Activated CD8-positive, alpha-beta T cell treated with anti-CD3 and anti-CD28 coated beads for 36 hours (primary cell): ENCODE measurements at regions not wholly inside any gene's neighbourhood (a gene's known extent, or its start where the extent isn't known, plus 50 kb on each side); places are given as distances from the start of the nearest gene placed in this dataset.

ENCODE experiments used
- ATAC-seq: fragments of 200-7000 bp; cut with Tn5 transposase; one replicate; pipeline ENCODE4 v1.10.0; 2021; ENCODE audit warnings: mild to moderate bottlenecking, moderate library complexity
- CTCF ChIA-PET: fragments of 350-600 bp; sonication (Branson Sonifier 250); formaldehyde crosslinking; loops from one replicate; lab custom pipeline; 2021; ENCODE audit warnings: antibody characterized with exemption; lab: Charles Lee
- POLR2A ChIA-PET: fragments of 350-600 bp; sonication (Branson Sonifier 250); formaldehyde crosslinking; loops from one replicate; lab custom pipeline; 2021; ENCODE audit warnings: antibody characterized with exemption; lab: Charles Lee
- DNase-seq: peaks from one replicate; pipeline ENCODE4 v3.0.0-alpha.2; 2020
- H3K27ac Mint-ChIP-seq: one replicate; pipeline ENCODE4 v1.8.0; 2021; ENCODE audit warnings: mild to moderate bottlenecking, mixed read lengths
- H3K27me3 Mint-ChIP-seq: one replicate; pipeline ENCODE4 v1.8.0; 2021; ENCODE audit warnings: mixed read lengths
- H3K36me3 Mint-ChIP-seq: one replicate; pipeline ENCODE4 v1.8.0; 2021; ENCODE audit warnings: low read depth, mixed read lengths
- H3K4me1 Mint-ChIP-seq: one replicate; pipeline ENCODE4 v1.8.0; 2021; ENCODE audit warnings: low read depth, mixed read lengths
- H3K4me3 Mint-ChIP-seq: one replicate; pipeline ENCODE4 v1.8.0; 2021; ENCODE audit warnings: mild to moderate bottlenecking, moderate library complexity, mixed read lengths
- H3K9me3 Mint-ChIP-seq: one replicate; pipeline ENCODE4 v1.8.0; 2021; ENCODE audit warnings: mixed read lengths
- CTCF ChIP-seq: fragments of 200-600 bp; IDR thresholded peaks from one replicate; pipeline ENCODE4 v1.8.0; 2022; ENCODE audit warnings: antibody characterized with exemption, mild to moderate bottlenecking
- intact Hi-C: fragments of 100-400 bp; cut with micrococcal nuclease; formaldehyde crosslinking; loops from one replicate; pipeline ENCODE4 v1.10.0; 2022

GRCh38 chr2:30336978-30337841 lies 105.9 kb downstream of the LBH start:
- ATAC-seq (peak; percentile 76), DNase-seq (peak; percentile 67)
- intact Hi-C loops: loop anchor here (5.0 kb wide), 3 partner anchors 70 to 100 kb away; no protein-coding TSS in a partner anchor
- TF ChIP-seq CTCF: no peak
- ChIA-PET POLR2A (interaction anchor here (0.7 to 2.3 kb wide), 18 partner anchors 14 to 362 kb away, joined by 3 to 13 read pairs (median 3); partner anchors contain the start of gene LBH), CTCF (interaction anchor here (0.8 to 4.5 kb wide), 12 partner anchors 12 to 172 kb away, joined by 3 to 22 read pairs (median 4); no protein-coding TSS in a partner anchor)
- peak overlapping the region; percentile 59 for H3K4me3 Mint-ChIP-seq
- no peaks in the 10 kb centered on the region for H3K27me3 Mint-ChIP-seq
- peaks cover 10% of the 10 kb centered on the region for H3K36me3 Mint-ChIP-seq
- peak overlapping the region; percentile 96 for H3K27ac Mint-ChIP-seq
- H3K4me1 Mint-ChIP-seq: peaks cover 78% of the 10 kb centered on the region
- peaks cover 10% of the 10 kb centered on the region for H3K9me3 Mint-ChIP-seq

GRCh38 chr2:30338475-30338874 lies 107.1 kb downstream of the LBH start:
- no peaks in the 10 kb centered on the region for H3K27me3 Mint-ChIP-seq
- H3K4me3 Mint-ChIP-seq: no peak overlapping the region
- H3K27ac Mint-ChIP-seq: peak overlapping the region; percentile 37
- peaks cover 69% of the 10 kb centered on the region for H3K4me1 Mint-ChIP-seq
- no peak for TF ChIP-seq CTCF
- peaks cover 18% of the 10 kb centered on the region for H3K9me3 Mint-ChIP-seq
- intact Hi-C loops: loop anchor here (5.0 kb wide), 3 partner anchors 71 to 101 kb away; no protein-coding TSS in a partner anchor
- ChIA-PET CTCF (interaction anchor here (1.9 kb wide), 1 partner anchor 109 kb away, joined by 5 read pairs; no protein-coding TSS in a partner anchor), POLR2A (interaction anchor here (1.1 to 2.3 kb wide), 4 partner anchors 25 to 102 kb away, joined by 3 to 13 read pairs (median 4); no protein-coding TSS in a partner anchor)
- ATAC-seq (no peak), DNase-seq (no peak)
- peaks cover 16% of the 10 kb centered on the region for H3K36me3 Mint-ChIP-seq

GRCh38 chr2:30339071-30339470 lies 107.7 kb downstream of the LBH start:
- CTCF ChIA-PET: interaction anchor here (1.3 kb wide), 1 partner anchor 11 kb away, joined by 3 read pairs; no protein-coding TSS in a partner anchor
- Mint-ChIP-seq H3K27ac (peak overlapping the region; percentile 56), H3K4me3 (no peak overlapping the region)

GRCh38 chr2:30341500-30342267 lies 105.4 kb upstream of the LCLAT1 start:
- Mint-ChIP-seq H3K27ac (peak overlapping the region; percentile 79), H3K9me3 (peaks cover 21% of the 10 kb centered on the region), H3K27me3 (no peaks in the 10 kb centered on the region), H3K4me1 (peaks cover 37% of the 10 kb centered on the region), H3K36me3 (peaks cover 16% of the 10 kb centered on the region), H3K4me3 (no peak overlapping the region)
- DNase-seq (no peak), ATAC-seq (no peak)
- intact Hi-C loops: no loop called here
- no peak for TF ChIP-seq CTCF
- POLR2A ChIA-PET: interaction anchor here (0.7 to 1.8 kb wide), 2 partner anchors 15 to 75 kb away, joined by 3 read pairs; no protein-coding TSS in a partner anchor
- CTCF ChIA-PET: interaction anchor here (0.8 to 1.3 kb wide), 2 partner anchors 10 to 133 kb away, joined by 3 read pairs; no protein-coding TSS in a partner anchor

More at GRCh38 chr2:30339071-30339470, 107.7 kb downstream of the LBH start:
- ATAC-seq (no peak), DNase-seq (no peak)
- POLR2A ChIA-PET: interaction anchor here (1.4 kb wide), 1 partner anchor 86 kb away, joined by 4 read pairs; no protein-coding TSS in a partner anchor
- peaks cover 21% of the 10 kb centered on the region for H3K9me3 Mint-ChIP-seq
- peaks cover 63% of the 10 kb centered on the region for H3K4me1 Mint-ChIP-seq
- intact Hi-C loops: loop anchor here (5.0 kb wide), 3 partner anchors 72 to 102 kb away; no protein-coding TSS in a partner anchor
- no peaks in the 10 kb centered on the region for H3K27me3 Mint-ChIP-seq
- no peak for TF ChIP-seq CTCF
- peaks cover 16% of the 10 kb centered on the region for H3K36me3 Mint-ChIP-seq
